Neuronal stem cell (in vitro differentiated cells): ENCODE measurements at regions not wholly inside any gene's neighbourhood (a gene's known extent, or its start where the extent isn't known, plus 50 kb on each side); places are given as distances from the start of the nearest gene placed in this dataset.

Experiments
- DNase-seq: peaks from one replicate; pipeline ENCODE4 v3.0.0-alpha.2; 2013; ENCODE audit warnings: low spot score
- H2AFZ ChIP-seq: one replicate; pipeline ENCODE4 v1.6.1; 2013; ENCODE audit warnings: mild to moderate bottlenecking, low read length, inconsistent platforms
- H2AK5ac ChIP-seq: 2 replicates; pipeline ENCODE4 v1.6.1; 2013; ENCODE audit warnings: low read depth, mild to moderate bottlenecking, inconsistent platforms, low read length, moderate library complexity, mixed read lengths
- H2BK120ac ChIP-seq: 2 replicates; pipeline ENCODE4 v1.6.1; 2013; ENCODE audit warnings: low read depth, mild to moderate bottlenecking, inconsistent platforms, low read length, moderate library complexity, mixed read lengths
- H2BK12ac ChIP-seq: one replicate; pipeline ENCODE4 v1.6.1; 2013; ENCODE audit warnings: low read length, inconsistent platforms
- H2BK15ac ChIP-seq: 2 replicates; pipeline ENCODE4 v1.6.1; 2013; ENCODE audit warnings: mild to moderate bottlenecking, low read length, inconsistent platforms, mixed read lengths
- H2BK5ac ChIP-seq: one replicate; pipeline ENCODE4 v1.6.1; 2013; ENCODE audit warnings: inconsistent platforms, mild to moderate bottlenecking, low read length, moderate library complexity
- H3K14ac ChIP-seq: one replicate; pipeline ENCODE4 v1.6.1; 2013; ENCODE audit warnings: low read length, inconsistent platforms
- H3K18ac ChIP-seq: 2 replicates; pipeline ENCODE4 v1.6.1; 2013; ENCODE audit warnings: low read length, inconsistent platforms
- H3K23ac ChIP-seq: 2 replicates; pipeline ENCODE4 v1.6.1; 2013; ENCODE audit warnings: low read depth, mild to moderate bottlenecking, mixed read lengths, low read length, inconsistent platforms; ENCODE audit not compliant: poor library complexity
- H3K27ac ChIP-seq: replicated peaks from 3 replicates; pipeline ENCODE4 v1.5.1; 2013; ENCODE audit warnings: low read length, inconsistent platforms
- H3K27me3 ChIP-seq, 3 experiments: 2 replicates each; pipeline ENCODE4 v1.6.1; 2013; ENCODE audit warnings: low read length in 3 of 3, mild to moderate bottlenecking in 2 of 3, inconsistent platforms in 1 of 3, low read depth in 1 of 3, mixed read lengths in 1 of 3, moderate library complexity in 1 of 3; ENCODE audit not compliant: control insufficient read depth in 3 of 3, insufficient read depth in 3 of 3
- H3K36me3 ChIP-seq, 2 donors: replicated peaks in 1 of 2; 2 replicates each; pipeline ENCODE4 v1.6.1; 2013; ENCODE audit warnings: low read length in 2 of 2; ENCODE audit not compliant: control insufficient read depth in 2 of 2, insufficient read depth in 2 of 2
- H3K4ac ChIP-seq: 2 replicates; pipeline ENCODE4 v1.6.1; 2013; ENCODE audit warnings: inconsistent platforms, mild to moderate bottlenecking, low read length, moderate library complexity
- H3K4me1 ChIP-seq, 2 donors: 1 replicate in 1 of 2; 2 replicates in 1 of 2; pipeline ENCODE4 v1.6.1; 2013; ENCODE audit warnings: low read length in 2 of 2, low read depth in 1 of 2; ENCODE audit not compliant: control insufficient read depth in 2 of 2, insufficient read depth in 1 of 2
- H3K4me2 ChIP-seq: one replicate; pipeline ENCODE4 v1.6.1; 2013; ENCODE audit warnings: mild to moderate bottlenecking, low read length, inconsistent platforms; ENCODE audit not compliant: insufficient read depth, poor library complexity, severe bottlenecking
- H3K4me3 ChIP-seq, 2 donors: 2 replicates each; pipeline ENCODE4 v1.5.1; 2013; ENCODE audit warnings: low read length in 2 of 2, mild to moderate bottlenecking in 2 of 2, inconsistent platforms in 1 of 2, moderate library complexity in 1 of 2
- H3K79me1 ChIP-seq: one replicate; pipeline ENCODE4 v1.6.1; 2013; ENCODE audit warnings: low read depth, mild to moderate bottlenecking, inconsistent platforms, low read length, moderate library complexity
- H3K9ac ChIP-seq: one replicate; pipeline ENCODE4 v1.6.1; 2013; ENCODE audit warnings: mild to moderate bottlenecking, low read depth, low read length, inconsistent platforms; ENCODE audit not compliant: poor library complexity
- H3K9me3 ChIP-seq, 2 donors: replicated peaks in 1 of 2; 2 replicates each; pipeline versions ENCODE3 to v1.6.1; 2013; ENCODE audit warnings: low read length in 2 of 2, mild to moderate bottlenecking in 2 of 2, inconsistent platforms in 1 of 2, low read depth in 1 of 2, mixed read lengths in 1 of 2, moderate library complexity in 1 of 2; ENCODE audit not compliant: control insufficient read depth in 2 of 2, insufficient read depth in 1 of 2
- H4K8ac ChIP-seq: one replicate; pipeline ENCODE4 v1.6.1; 2013; ENCODE audit warnings: low read depth, mild to moderate bottlenecking, inconsistent platforms, low read length, moderate library complexity
- H4K91ac ChIP-seq: one replicate; pipeline ENCODE4 v1.6.1; 2013; ENCODE audit warnings: low read length, low read depth, mild to moderate bottlenecking, inconsistent platforms; ENCODE audit not compliant: poor library complexity
- WGBS, 2 donors: extraction: QIAGEN DNeasy Blood & Tissue Kit; methylation state at CpG; one replicate each; pipeline ENCODE4 v1.1.7; 2013; ENCODE audit warnings: missing lambda C conversion rate in 2 of 2, mixed read lengths in 1 of 2; ENCODE audit not compliant: insufficient read length in 2 of 2, insufficient replicate concordance in 1 of 2; ENCODE audit errors: extremely low coverage in 2 of 2; 5-methylcytosine and 5-hydroxymethylcytosine counted together

DNA sequence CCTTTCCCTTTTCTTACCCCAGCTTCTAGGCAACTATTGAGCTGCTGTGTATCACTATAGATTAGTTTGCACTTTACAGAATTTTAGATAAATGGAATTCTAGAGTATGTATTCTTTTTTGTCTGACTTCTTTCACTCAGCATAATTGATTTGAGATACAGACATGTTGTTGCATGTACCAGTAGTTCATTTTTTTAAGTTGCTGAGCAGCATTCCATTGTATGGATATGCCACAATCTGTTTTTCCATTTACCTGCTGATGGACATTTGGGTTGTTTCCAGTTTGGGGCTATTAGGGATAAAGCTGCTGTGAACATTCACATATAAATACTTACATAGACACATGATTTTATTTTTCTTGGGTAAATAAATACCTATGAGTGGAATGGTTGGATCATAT lies 135.7 kb downstream of the IGF1 start:
- H3K9ac ChIP-seq: no peak overlapping the region
- no peak overlapping the region for H3K14ac ChIP-seq
- no peak overlapping the region for H2AFZ ChIP-seq
- no peak overlapping the region for H3K4me3 ChIP-seq
- H3K27ac ChIP-seq: no peak overlapping the region
- H3K79me1 ChIP-seq: no peaks in the 10 kb centered on the region
- H3K9me3 ChIP-seq: peaks cover 0 to 3% of the 10 kb centered on the region in 2 donors
- H2BK120ac ChIP-seq: no peak overlapping the region
- H2AK5ac ChIP-seq: no peak overlapping the region
- H2BK12ac ChIP-seq: no peak overlapping the region
- H3K4ac ChIP-seq: no peak overlapping the region
- no peak overlapping the region for H2BK15ac ChIP-seq
- no peak overlapping the region for H2BK5ac ChIP-seq
- H3K36me3 ChIP-seq: no peaks in the 10 kb centered on the region
- H3K4me2 ChIP-seq: no peak overlapping the region
- H3K27me3 ChIP-seq: no peaks in the 10 kb centered on the region
- H4K91ac ChIP-seq: no peak overlapping the region
- no peak for DNase-seq
- no peak overlapping the region for H3K18ac ChIP-seq
- no peak overlapping the region for H3K23ac ChIP-seq
- peaks cover 0 to 1% of the 10 kb centered on the region in 2 donors for H3K4me1 ChIP-seq
- H4K8ac ChIP-seq: no peak overlapping the region

DNA sequence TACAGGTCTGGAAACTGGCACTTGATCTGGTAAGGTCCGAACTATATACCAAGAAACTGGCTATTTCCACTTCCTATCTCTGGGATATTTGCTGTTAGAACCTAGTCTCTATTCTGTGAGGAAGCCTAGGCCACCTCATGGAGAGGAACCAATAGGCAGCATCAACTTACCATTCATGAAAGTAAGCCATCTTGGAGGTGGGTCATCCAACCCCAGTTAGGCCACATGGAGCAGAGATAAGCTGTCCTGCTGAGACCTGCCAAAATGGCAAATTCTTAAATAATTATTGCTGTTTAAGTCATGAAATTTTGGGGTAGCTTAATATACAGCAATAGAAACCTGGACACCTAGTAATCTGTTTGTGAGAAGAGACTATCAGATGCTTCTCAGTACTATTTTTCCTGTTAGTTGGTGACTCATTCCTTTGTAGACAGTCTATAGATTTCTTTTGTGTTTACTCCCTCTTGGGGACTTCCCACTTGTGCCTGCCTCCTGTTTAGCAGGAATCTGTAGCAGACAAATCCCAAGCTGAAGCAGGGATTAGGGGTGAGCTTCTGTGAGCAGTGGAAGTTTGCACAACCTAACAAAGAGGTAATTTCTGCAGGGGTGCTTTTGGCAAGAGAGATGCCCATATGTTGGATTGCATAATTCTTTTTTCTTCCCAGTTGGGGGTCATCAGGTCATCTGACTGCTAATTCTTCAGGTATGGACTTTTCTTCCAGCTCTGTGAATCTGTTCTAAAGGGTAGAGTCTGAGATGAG lies 136.8 kb downstream of the IGF1 start:
- no peak overlapping the region for H3K14ac ChIP-seq
- no peak overlapping the region for H2BK15ac ChIP-seq
- WGBS, 2 donors: no CpG with 5 or more reads among the region's 1 CpG
- no peak overlapping the region for H2BK12ac ChIP-seq
- no peak overlapping the region for H3K23ac ChIP-seq
- no peak overlapping the region for H4K91ac ChIP-seq
- H3K27me3 ChIP-seq: no peaks in the 10 kb centered on the region
- peaks cover 0 to 1% of the 10 kb centered on the region in 2 donors for H3K4me1 ChIP-seq
- H3K9me3 ChIP-seq: peaks cover 0 to 3% of the 10 kb centered on the region in 2 donors
- no peak overlapping the region for H2AFZ ChIP-seq
- H3K79me1 ChIP-seq: no peaks in the 10 kb centered on the region
- no peak overlapping the region for H3K4me2 ChIP-seq
- no peak overlapping the region for H3K18ac ChIP-seq
- no peak overlapping the region for H3K9ac ChIP-seq
- no peak overlapping the region for H3K4me3 ChIP-seq
- no peak overlapping the region for H4K8ac ChIP-seq
- no peak overlapping the region for H3K27ac ChIP-seq
- no peak overlapping the region for H3K4ac ChIP-seq
- no peak overlapping the region for H2BK5ac ChIP-seq
- H2BK120ac ChIP-seq: no peak overlapping the region
- DNase-seq: peak; percentile 8
- H3K36me3 ChIP-seq: no peaks in the 10 kb centered on the region
- no peak overlapping the region for H2AK5ac ChIP-seq

DNA sequence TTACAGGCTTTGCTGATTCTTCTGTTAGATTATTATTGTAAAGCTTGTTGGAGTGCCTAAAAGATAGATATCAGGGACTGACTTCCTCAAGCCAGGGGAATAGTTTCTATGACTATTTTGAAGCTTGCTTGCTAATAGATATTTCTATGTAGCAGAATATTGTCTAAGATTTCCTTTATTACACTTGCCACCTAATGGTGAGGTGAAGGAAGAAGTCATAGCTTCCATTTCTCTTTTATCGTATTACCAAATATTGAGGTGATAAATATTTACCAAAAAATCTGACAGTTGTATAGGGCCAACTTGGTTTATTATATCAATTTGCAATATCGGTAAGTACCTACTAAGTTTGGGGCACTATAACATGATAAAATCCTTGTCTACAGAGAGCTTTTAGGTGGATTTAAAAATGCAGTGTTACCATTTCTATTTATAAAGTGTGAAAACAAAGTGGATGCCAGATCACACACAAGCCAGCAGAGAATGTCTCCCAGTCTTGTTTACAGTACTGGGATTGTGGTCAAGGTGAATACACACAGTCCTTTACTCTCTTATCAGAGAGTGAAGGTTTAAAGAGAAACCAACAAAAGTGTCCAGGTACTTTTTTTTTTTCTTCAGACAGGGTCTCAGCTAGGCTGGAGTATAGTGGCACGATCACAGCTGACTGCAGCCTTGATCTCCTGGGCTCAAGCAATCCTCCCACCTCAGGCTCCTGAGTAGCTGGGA lies 137.9 kb downstream of the IGF1 start:
- Histone ChIP-seq H3K9ac (no peak overlapping the region), H3K14ac (no peak overlapping the region), H2AFZ (no peak overlapping the region), H3K4ac (no peak overlapping the region), H3K4me3 (no peak overlapping the region), H3K4me2 (no peak overlapping the region), H4K8ac (no peak overlapping the region), H2BK15ac (no peak overlapping the region), H3K27ac (no peak overlapping the region), H3K18ac (no peak overlapping the region), H2BK12ac (no peak overlapping the region), H3K23ac (no peak overlapping the region), H3K36me3 (no peaks in the 10 kb centered on the region), H4K91ac (no peak overlapping the region), H3K27me3 (no peaks in the 10 kb centered on the region), H3K4me1 (peaks cover 0 to 1% of the 10 kb centered on the region in 2 donors), H3K9me3 (peaks cover 0 to 3% of the 10 kb centered on the region in 2 donors), H3K79me1 (no peaks in the 10 kb centered on the region), H2BK5ac (no peak overlapping the region), H2BK120ac (no peak overlapping the region), H2AK5ac (no peak overlapping the region)
- no CpG with 5 or more reads among the region's 3 CpGs for WGBS, 2 donors
- DNase-seq: no peak

DNA sequence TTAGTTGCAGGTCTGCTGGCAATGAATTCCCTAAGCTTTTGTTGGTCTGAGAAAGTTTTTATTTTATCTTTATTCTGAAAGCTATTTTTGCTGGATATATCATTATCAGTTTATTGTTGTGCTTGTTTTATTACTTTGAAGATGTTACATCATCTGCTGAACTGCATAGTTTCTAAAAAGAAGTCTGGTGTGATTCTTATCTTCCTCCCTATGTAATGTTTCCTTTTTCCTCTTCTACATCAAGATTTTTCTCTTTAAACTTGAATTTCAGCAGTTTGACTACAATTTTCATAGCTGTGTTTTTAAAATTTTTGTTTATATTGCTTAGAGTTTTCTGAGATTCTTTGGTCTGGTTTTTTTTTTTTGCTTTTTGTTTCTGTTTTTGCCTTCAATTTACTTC lies 137.1 kb upstream of the PMCH start:
- H2AFZ ChIP-seq: no peak overlapping the region
- H3K23ac ChIP-seq: no peak overlapping the region
- H2AK5ac ChIP-seq: no peak overlapping the region
- H3K9me3 ChIP-seq: no peaks in the 10 kb centered on the region
- H3K14ac ChIP-seq: no peak overlapping the region
- no peak overlapping the region for H3K9ac ChIP-seq
- H3K36me3 ChIP-seq: no peaks in the 10 kb centered on the region
- H3K4me3 ChIP-seq: no peak overlapping the region
- H3K18ac ChIP-seq: no peak overlapping the region
- H3K4ac ChIP-seq: no peak overlapping the region
- no peak overlapping the region for H2BK12ac ChIP-seq
- H2BK15ac ChIP-seq: no peak overlapping the region
- no peaks in the 10 kb centered on the region for H3K4me1 ChIP-seq
- no peaks in the 10 kb centered on the region for H3K27me3 ChIP-seq
- no peak overlapping the region for H4K8ac ChIP-seq
- H3K79me1 ChIP-seq: no peaks in the 10 kb centered on the region
- H2BK5ac ChIP-seq: no peak overlapping the region
- DNase-seq: no peak
- H4K91ac ChIP-seq: no peak overlapping the region
- no peak overlapping the region for H2BK120ac ChIP-seq
- H3K4me2 ChIP-seq: no peak overlapping the region
- H3K27ac ChIP-seq: no peak overlapping the region
